BE2C (cell line): ENCODE measurements at regions not wholly inside any gene's neighbourhood (a gene's known extent, or its start where the extent isn't known, plus 50 kb on each side); places are given as distances from the start of the nearest gene placed in this dataset.

ENCODE experiments used
- DNase-seq: peaks from one replicate; pipeline ENCODE4 v3.0.0-alpha.2; 2020
- H3K27me3 ChIP-seq: fragments of 250-450 bp; sonication (Bioruptor Pico); 2 replicates; pipeline ENCODE4 v1.5.1; 2020; ENCODE audit warnings: mild to moderate bottlenecking
- H3K36me3 ChIP-seq: fragments of 250-450 bp; sonication (Bioruptor Pico); 2 replicates; pipeline ENCODE4 v1.5.1; 2020; ENCODE audit warnings: mild to moderate bottlenecking
- H3K4me1 ChIP-seq: fragments of 250-450 bp; sonication (Bioruptor Pico); 2 replicates; pipeline ENCODE4 v1.5.1; 2020
- H3K4me3 ChIP-seq: 2 replicates; pipeline ENCODE4 v1.5.1; 2011; ENCODE audit warnings: low read depth, low read length
- H3K9me3 ChIP-seq: fragments of 250-450 bp; sonication (Bioruptor Pico); 2 replicates; pipeline ENCODE4 v1.5.1; 2020
- TF ChIP-seq, protein P1 (sequence below): IDR thresholded peaks from 2 replicates; pipeline ENCODE4 v1.5.1; 2012; ENCODE audit warnings: mild to moderate bottlenecking, low read depth, low read length

DNA sequence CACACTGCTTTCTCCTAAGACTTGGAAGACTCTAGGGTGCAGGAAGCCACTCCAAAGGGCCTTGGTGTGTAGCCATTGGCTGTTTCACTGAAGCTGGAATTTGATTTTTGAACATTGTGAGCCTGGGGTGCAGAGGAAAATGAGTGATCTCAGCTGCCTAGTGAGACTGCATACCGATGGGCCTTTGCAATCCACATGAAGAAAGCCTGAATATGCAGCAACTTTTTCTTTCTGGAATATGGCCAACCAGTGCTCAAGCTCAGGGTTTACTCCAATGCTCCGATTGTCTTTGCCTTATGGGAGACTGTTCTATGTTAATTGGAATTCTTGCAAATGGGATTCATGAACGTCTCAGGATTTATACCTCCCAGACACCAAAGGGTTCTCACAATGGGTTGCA is 242.6 kb downstream of the DOK5 start:
- no peak for DNase-seq
- Histone ChIP-seq H3K4me1 (no peaks in the 10 kb centered on the region), H3K27me3 (no peaks in the 10 kb centered on the region), H3K4me3 (no peak overlapping the region), H3K36me3 (no peaks in the 10 kb centered on the region), H3K9me3 (no peaks in the 10 kb centered on the region)
- TF ChIP-seq, protein P1, sequence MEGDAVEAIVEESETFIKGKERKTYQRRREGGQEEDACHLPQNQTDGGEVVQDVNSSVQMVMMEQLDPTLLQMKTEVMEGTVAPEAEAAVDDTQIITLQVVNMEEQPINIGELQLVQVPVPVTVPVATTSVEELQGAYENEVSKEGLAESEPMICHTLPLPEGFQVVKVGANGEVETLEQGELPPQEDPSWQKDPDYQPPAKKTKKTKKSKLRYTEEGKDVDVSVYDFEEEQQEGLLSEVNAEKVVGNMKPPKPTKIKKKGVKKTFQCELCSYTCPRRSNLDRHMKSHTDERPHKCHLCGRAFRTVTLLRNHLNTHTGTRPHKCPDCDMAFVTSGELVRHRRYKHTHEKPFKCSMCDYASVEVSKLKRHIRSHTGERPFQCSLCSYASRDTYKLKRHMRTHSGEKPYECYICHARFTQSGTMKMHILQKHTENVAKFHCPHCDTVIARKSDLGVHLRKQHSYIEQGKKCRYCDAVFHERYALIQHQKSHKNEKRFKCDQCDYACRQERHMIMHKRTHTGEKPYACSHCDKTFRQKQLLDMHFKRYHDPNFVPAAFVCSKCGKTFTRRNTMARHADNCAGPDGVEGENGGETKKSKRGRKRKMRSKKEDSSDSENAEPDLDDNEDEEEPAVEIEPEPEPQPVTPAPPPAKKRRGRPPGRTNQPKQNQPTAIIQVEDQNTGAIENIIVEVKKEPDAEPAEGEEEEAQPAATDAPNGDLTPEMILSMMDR = no peak

DNA sequence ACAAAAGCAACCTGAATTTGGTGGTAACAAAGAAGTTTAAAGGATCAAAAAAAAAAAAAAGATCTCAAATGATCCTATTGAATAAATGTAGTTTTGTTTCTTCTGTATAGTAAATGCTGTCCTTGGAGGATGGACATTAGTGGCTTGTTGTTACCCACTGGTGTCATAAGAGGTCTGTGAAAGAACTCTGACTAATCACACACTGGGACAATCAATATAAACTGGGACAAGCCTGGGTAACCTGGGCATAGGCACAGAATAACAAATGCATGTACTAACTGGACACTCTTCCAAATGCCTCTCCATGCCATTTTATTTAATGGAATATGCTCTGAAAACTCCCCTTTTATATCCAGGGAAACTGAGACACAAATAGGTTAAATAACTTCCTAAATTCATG is 241.4 kb downstream of the DOK5 start:
- no peaks in the 10 kb centered on the region for H3K27me3 ChIP-seq
- H3K4me1 ChIP-seq = no peaks in the 10 kb centered on the region
- TF ChIP-seq, protein P1 = no peak
- no peaks in the 10 kb centered on the region for H3K9me3 ChIP-seq
- H3K36me3 ChIP-seq = no peaks in the 10 kb centered on the region
- DNase-seq = no peak
- H3K4me3 ChIP-seq = no peak overlapping the region

DNA sequence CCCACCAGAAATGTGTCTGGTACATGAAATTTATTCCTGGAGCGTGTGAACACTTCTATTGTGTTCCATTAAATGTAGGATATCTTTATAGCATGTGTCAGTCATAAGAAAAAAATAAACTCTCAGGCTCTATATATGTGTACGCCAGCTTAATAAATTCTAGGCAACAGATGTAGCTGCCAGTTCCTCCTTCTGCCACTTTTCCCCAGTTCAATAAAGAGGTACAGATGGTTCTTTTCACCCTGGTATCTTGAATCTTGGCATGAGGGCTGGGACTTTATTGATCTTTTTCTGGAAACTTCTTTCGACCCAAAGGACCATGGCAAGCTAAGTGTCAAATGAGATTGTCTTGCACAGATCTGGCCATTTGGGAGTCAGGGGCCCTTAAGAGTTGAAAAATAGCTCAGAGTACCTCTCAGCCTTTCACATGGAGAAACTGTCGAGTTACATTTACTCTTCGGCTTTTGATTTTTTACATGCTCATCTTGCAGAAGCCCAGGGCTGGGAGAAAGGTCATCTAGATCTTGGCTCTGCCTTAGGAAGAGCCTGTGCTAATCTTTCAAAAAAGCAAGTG is 240.9 kb downstream of the DOK5 start:
- H3K4me1 ChIP-seq = no peaks in the 10 kb centered on the region
- DNase-seq = no peak
- H3K27me3 ChIP-seq = no peaks in the 10 kb centered on the region
- H3K36me3 ChIP-seq = no peaks in the 10 kb centered on the region
- no peak overlapping the region for H3K4me3 ChIP-seq
- TF ChIP-seq, protein P1 = no peak
- H3K9me3 ChIP-seq = no peaks in the 10 kb centered on the region

DNA sequence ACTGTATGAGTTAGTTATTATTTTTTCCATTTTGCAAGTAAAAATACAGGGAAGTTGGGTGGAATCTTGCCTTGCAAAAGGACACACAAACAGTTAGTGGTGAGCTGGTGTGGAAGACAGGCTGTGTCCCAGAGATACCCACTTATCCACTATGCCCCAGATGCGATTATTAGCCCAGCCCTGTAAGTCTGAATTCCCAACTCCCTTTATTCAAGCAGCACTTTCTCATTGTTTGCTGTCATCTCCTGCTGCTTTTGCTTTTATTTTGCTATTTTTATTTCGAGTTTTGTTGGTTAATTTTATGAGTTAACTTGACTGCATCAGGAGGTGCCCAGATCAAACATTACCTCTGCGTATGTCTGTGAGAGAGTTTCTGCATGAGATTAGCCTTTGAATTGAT is 239.4 kb downstream of the DOK5 start:
- no peak for DNase-seq
- H3K4me1 ChIP-seq = no peaks in the 10 kb centered on the region
- H3K36me3 ChIP-seq = no peaks in the 10 kb centered on the region
- H3K27me3 ChIP-seq = no peaks in the 10 kb centered on the region
- no peak overlapping the region for H3K4me3 ChIP-seq
- H3K9me3 ChIP-seq = no peaks in the 10 kb centered on the region
- TF ChIP-seq, protein P1 = no peak

DNA sequence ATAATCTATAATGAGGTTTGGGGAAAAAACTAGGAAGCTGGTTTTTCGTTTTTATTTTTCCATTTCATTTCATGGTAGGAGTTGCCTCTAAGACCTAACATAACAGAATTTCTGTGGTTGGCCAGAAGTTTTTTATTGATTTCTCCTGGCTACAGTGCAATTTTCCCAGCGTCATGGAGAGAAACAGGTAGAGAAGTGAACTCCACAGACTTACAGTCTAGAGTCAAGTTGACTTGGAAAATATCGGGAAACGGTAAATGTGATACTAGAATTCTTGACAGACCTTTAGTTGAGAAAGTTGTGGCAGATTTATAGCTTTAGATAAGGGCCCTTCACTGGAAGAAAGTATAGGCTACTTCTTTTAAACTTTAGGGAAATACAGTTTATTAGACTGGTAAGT is 238.3 kb downstream of the DOK5 start:
- Histone ChIP-seq H3K36me3 (no peaks in the 10 kb centered on the region), H3K4me3 (no peak overlapping the region)
- TF ChIP-seq, protein P1 = no peak

DNA sequence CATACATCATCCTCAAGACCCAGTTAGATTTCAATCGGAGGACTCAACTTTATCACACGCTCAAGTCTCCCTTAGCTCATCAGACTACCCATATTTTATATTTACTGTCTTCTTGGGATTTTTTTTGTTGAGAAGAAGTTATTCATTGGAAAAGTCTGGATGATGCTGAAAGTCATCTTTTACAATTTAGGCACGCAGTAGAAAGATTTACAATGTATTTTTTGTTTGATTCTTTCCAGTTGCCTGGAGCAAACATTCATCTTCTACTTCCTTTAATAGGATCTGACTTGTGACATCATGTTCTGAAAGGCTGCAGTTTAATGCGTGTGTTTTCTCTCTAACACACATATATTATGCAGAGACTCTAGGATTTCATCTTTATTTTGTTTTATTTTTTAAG is 235.7 kb downstream of the DOK5 start:
- no peak for DNase-seq
- no peaks in the 10 kb centered on the region for H3K36me3 ChIP-seq
- H3K9me3 ChIP-seq = no peaks in the 10 kb centered on the region
- no peaks in the 10 kb centered on the region for H3K4me1 ChIP-seq
- no peak overlapping the region for H3K4me3 ChIP-seq
- H3K27me3 ChIP-seq = no peaks in the 10 kb centered on the region
- TF ChIP-seq, protein P1 = no peak

More for the DNA sequence above, 238.3 kb downstream of the DOK5 start:
- H3K4me1 ChIP-seq = no peaks in the 10 kb centered on the region
- no peaks in the 10 kb centered on the region for H3K9me3 ChIP-seq
- no peak for DNase-seq
- H3K27me3 ChIP-seq = no peaks in the 10 kb centered on the region
